ENCODE measurements at regions not wholly inside any gene's neighbourhood (a gene's known extent, or its start where the extent isn't known, plus 50 kb on each side); places are given as distances from the start of the nearest gene placed in this dataset.

DNA sequence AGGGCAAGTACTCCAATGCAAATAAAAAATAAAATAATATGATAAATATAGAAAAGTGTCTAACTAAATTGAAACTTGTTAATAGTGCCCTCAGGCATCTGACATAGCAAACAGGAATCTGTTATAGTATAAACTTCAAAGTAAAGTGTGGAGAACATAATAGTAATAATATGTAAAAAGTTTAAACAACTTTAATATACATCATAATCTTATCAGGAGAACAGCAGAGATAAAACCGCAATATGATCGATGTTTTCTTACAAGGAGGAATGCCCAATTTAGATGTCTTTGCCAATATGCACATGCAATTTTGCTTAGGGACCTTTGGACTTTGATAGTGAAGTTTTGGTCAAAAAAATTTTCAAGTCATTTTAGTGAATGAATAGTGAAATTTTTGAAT lies 514.8 kb upstream of the IMPG1 start:
- TF ChIP-seq CTCF (IDR thresholded peaks at IDR 0.05 in 2 of 3, conservative IDR thresholded peaks at IDR 0.05 in 1 of 3; ENCODE audit: borderline replicate concordance in 1 of 3, insufficient read depth in 1 of 3, low read depth in 2 of 3, low read length in 2 of 3) (no peak), POLR2AphosphoS5 (IDR thresholded peaks at IDR 0.05; ENCODE audit: low read depth, low read length) (no peak), EZH2 (IDR thresholded peaks at IDR 0.05) (no peak), RAD21 (IDR thresholded peaks at IDR 0.05; ENCODE audit: low read depth) (no peak), SIN3A (IDR thresholded peaks at IDR 0.05; ENCODE audit: low read depth) (no peak), EZH2phosphoT487 (IDR thresholded peaks at IDR 0.05; ENCODE audit: borderline replicate concordance) (no peak)
